GM23338 (cell line): ENCODE measurements at regions not wholly inside any gene's neighbourhood (a gene's known extent, or its start where the extent isn't known, plus 50 kb on each side); places are given as distances from the start of the nearest gene placed in this dataset.

ENCODE experiments used
- EZH2phosphoT487 ChIP-seq: fragments of 200-600 bp; sonication (generic); IDR thresholded peaks from one replicate; pipeline ENCODE4 v1.8.1; 2018; ENCODE audit warnings: antibody characterized with exemption; ENCODE audit not compliant: unreplicated experiment
- POLR2AphosphoS5 ChIP-seq: IDR thresholded peaks from 2 replicates; pipeline ENCODE4 v1.6.1; 2016; ENCODE audit warnings: antibody characterized with exemption, low read depth
- ZNF114 ChIP-seq: fragments of 250-450 bp; sonication (Bioruptor Pico); IDR thresholded peaks from 2 replicates; pipeline ENCODE4 v1.5.0; 2020; ENCODE audit warnings: mild to moderate bottlenecking, moderate library complexity
- TF ChIP-seq, protein P1 (sequence below): fragments of 250-450 bp; sonication (Bioruptor Pico); IDR thresholded peaks from 2 replicates; pipeline ENCODE4 v1.5.0; 2020; ENCODE audit warnings: mild to moderate bottlenecking, moderate library complexity
- TF ChIP-seq, protein P2 (sequence below): IDR thresholded peaks from one replicate; pipeline ENCODE4 v1.6.1; 2018; ENCODE audit warnings: antibody characterized with exemption; ENCODE audit not compliant: unreplicated experiment
- TF ChIP-seq, protein P3 (sequence below), 2 experiments: fragments of 200-600 bp in 1 of 2; sonication (generic) in 1 of 2; conservative IDR thresholded peaks; 2 replicates each; pipeline versions ENCODE4 v1.5.1 to v1.6.1; 2016 to 2017; ENCODE audit warnings: antibody characterized with exemption in 2 of 2, low read depth in 2 of 2, mild to moderate bottlenecking in 2 of 2, moderate library complexity in 1 of 2

DNA sequence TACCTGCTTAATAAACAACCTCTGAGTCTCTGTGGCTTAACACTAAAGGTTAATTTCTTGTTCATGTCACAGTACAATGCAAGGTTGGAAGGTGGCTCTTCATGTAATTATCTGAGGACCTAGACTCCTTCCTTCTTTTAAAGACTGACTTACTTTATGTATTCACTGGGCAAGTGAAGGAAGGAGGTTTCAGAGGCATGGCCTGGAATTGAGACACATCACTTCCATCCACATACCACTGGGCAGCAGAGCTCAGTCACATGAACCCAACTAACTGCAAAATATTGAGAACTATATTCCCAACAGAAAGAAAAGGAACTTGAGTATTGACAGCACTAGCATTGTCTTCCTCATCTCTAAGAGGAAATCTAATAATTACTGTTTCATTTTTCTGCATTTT is 57.5 kb upstream of the FN1 start (continued):
- TF ChIP-seq, protein P1, sequence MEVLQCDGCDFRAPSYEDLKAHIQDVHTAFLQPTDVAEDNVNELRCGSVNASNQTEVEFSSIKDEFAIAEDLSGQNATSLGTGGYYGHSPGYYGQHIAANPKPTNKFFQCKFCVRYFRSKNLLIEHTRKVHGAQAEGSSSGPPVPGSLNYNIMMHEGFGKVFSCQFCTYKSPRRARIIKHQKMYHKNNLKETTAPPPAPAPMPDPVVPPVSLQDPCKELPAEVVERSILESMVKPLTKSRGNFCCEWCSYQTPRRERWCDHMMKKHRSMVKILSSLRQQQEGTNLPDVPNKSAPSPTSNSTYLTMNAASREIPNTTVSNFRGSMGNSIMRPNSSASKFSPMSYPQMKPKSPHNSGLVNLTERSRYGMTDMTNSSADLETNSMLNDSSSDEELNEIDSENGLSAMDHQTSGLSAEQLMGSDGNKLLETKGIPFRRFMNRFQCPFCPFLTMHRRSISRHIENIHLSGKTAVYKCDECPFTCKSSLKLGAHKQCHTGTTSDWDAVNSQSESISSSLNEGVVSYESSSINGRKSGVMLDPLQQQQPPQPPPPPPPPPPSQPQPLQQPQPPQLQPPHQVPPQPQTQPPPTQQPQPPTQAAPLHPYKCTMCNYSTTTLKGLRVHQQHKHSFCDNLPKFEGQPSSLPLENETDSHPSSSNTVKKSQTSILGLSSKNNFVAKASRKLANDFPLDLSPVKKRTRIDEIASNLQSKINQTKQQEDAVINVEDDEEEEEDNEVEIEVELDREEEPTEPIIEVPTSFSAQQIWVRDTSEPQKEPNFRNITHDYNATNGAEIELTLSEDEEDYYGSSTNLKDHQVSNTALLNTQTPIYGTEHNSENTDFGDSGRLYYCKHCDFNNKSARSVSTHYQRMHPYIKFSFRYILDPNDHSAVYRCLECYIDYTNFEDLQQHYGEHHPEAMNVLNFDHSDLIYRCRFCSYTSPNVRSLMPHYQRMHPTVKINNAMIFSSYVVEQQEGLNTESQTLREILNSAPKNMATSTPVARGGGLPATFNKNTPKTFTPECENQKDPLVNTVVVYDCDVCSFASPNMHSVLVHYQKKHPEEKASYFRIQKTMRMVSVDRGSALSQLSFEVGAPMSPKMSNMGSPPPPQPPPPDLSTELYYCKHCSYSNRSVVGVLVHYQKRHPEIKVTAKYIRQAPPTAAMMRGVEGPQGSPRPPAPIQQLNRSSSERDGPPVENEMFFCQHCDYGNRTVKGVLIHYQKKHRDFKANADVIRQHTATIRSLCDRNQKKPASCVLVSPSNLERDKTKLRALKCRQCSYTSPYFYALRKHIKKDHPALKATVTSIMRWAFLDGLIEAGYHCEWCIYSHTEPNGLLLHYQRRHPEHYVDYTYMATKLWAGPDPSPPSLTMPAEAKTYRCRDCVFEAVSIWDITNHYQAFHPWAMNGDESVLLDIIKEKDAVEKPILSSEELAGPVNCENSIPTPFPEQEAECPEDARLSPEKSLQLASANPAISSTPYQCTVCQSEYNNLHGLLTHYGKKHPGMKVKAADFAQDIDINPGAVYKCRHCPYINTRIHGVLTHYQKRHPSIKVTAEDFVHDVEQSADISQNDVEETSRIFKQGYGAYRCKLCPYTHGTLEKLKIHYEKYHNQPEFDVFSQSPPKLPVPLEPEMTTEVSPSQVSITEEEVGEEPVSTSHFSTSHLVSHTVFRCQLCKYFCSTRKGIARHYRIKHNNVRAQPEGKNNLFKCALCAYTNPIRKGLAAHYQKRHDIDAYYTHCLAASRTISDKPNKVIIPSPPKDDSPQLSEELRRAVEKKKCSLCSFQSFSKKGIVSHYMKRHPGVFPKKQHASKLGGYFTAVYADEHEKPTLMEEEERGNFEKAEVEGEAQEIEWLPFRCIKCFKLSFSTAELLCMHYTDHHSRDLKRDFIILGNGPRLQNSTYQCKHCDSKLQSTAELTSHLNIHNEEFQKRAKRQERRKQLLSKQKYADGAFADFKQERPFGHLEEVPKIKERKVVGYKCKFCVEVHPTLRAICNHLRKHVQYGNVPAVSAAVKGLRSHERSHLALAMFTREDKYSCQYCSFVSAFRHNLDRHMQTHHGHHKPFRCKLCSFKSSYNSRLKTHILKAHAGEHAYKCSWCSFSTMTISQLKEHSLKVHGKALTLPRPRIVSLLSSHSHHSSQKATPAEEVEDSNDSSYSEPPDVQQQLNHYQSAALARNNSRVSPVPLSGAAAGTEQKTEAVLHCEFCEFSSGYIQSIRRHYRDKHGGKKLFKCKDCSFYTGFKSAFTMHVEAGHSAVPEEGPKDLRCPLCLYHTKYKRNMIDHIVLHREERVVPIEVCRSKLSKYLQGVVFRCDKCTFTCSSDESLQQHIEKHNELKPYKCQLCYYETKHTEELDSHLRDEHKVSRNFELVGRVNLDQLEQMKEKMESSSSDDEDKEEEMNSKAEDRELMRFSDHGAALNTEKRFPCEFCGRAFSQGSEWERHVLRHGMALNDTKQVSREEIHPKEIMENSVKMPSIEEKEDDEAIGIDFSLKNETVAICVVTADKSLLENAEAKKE, result no peak
- TF ChIP-seq, protein P2, sequence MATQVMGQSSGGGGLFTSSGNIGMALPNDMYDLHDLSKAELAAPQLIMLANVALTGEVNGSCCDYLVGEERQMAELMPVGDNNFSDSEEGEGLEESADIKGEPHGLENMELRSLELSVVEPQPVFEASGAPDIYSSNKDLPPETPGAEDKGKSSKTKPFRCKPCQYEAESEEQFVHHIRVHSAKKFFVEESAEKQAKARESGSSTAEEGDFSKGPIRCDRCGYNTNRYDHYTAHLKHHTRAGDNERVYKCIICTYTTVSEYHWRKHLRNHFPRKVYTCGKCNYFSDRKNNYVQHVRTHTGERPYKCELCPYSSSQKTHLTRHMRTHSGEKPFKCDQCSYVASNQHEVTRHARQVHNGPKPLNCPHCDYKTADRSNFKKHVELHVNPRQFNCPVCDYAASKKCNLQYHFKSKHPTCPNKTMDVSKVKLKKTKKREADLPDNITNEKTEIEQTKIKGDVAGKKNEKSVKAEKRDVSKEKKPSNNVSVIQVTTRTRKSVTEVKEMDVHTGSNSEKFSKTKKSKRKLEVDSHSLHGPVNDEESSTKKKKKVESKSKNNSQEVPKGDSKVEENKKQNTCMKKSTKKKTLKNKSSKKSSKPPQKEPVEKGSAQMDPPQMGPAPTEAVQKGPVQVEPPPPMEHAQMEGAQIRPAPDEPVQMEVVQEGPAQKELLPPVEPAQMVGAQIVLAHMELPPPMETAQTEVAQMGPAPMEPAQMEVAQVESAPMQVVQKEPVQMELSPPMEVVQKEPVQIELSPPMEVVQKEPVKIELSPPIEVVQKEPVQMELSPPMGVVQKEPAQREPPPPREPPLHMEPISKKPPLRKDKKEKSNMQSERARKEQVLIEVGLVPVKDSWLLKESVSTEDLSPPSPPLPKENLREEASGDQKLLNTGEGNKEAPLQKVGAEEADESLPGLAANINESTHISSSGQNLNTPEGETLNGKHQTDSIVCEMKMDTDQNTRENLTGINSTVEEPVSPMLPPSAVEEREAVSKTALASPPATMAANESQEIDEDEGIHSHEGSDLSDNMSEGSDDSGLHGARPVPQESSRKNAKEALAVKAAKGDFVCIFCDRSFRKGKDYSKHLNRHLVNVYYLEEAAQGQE, result no peak
- no peak for TF ChIP-seq EZH2phosphoT487
- TF ChIP-seq POLR2AphosphoS5, result no peak
- TF ChIP-seq ZNF114 (CRISPR knock-in tag), result no peak
- TF ChIP-seq, protein P3, sequence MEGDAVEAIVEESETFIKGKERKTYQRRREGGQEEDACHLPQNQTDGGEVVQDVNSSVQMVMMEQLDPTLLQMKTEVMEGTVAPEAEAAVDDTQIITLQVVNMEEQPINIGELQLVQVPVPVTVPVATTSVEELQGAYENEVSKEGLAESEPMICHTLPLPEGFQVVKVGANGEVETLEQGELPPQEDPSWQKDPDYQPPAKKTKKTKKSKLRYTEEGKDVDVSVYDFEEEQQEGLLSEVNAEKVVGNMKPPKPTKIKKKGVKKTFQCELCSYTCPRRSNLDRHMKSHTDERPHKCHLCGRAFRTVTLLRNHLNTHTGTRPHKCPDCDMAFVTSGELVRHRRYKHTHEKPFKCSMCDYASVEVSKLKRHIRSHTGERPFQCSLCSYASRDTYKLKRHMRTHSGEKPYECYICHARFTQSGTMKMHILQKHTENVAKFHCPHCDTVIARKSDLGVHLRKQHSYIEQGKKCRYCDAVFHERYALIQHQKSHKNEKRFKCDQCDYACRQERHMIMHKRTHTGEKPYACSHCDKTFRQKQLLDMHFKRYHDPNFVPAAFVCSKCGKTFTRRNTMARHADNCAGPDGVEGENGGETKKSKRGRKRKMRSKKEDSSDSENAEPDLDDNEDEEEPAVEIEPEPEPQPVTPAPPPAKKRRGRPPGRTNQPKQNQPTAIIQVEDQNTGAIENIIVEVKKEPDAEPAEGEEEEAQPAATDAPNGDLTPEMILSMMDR (conservative IDR thresholded peaks at IDR 0.05; ENCODE audit: low read depth in 2 of 2), result no peak
